Endothelial cell of umbilical vein (primary cell): ENCODE measurements at regions not wholly inside any gene's neighbourhood (a gene's known extent, or its start where the extent isn't known, plus 50 kb on each side); places are given as distances from the start of the nearest gene placed in this dataset.

Experiments used
- BruUV-seq: library from RNA; stranded (reverse); fragments of 400-500 nt; replicated peaks from 2 replicates; lab custom pipeline; 2021; lab: Mats Ljungman, UMichigan
- CTCF ChIA-PET: fragments of 300-600, 350-600 bp; sonication (Branson Sonifier 250); formaldehyde crosslinking; loops from one replicate; lab custom pipeline; 2021; ENCODE audit warnings: antibody characterized with exemption, inconsistent platforms; lab: Charles Lee
- POLR2A ChIA-PET: fragments of 300-600, 350-600 bp; sonication (Branson Sonifier 250); formaldehyde crosslinking; loops from one replicate; lab custom pipeline; 2021; ENCODE audit warnings: antibody characterized with exemption, inconsistent platforms; lab: Charles Lee
- DNase-seq: peaks from one replicate; pipeline ENCODE4 v3.0.0-alpha.2; 2011; ENCODE audit warnings: low read depth, low spot score
- FAIRE-seq: peaks from 2 replicates; lab custom pipeline; 2011; peaks lifted over from hg19 to GRCh38; lab: Jason Lieb, UNC
- H2AFZ ChIP-seq: 2 replicates; pipeline ENCODE4 v1.6.0; 2012; ENCODE audit warnings: low read depth, low read length, control low read depth, inconsistent platforms
- H3K27ac ChIP-seq: 2 replicates; pipeline ENCODE4 v1.5.1; 2011; ENCODE audit warnings: low read depth, mild to moderate bottlenecking, control low read depth, low read length, moderate library complexity; ENCODE audit not compliant: insufficient read depth
- H3K27me3 ChIP-seq, 2 experiments: 2 replicates each; pipeline versions ENCODE4 v1.6.0 to v1.6.1; 2011; ENCODE audit warnings: low read length in 2 of 2, mixed read lengths in 1 of 2; ENCODE audit not compliant: control insufficient read depth in 2 of 2, insufficient read depth in 2 of 2
- H3K36me3 ChIP-seq, 2 experiments: 2 replicates in 1 of 2; 3 replicates in 1 of 2; pipeline ENCODE4 v1.5.1; 2011; ENCODE audit warnings: low read length in 2 of 2, mild to moderate bottlenecking in 1 of 2, moderate library complexity in 1 of 2; ENCODE audit not compliant: control insufficient read depth in 2 of 2, insufficient read depth in 2 of 2; ENCODE audit errors: extremely low read depth in 1 of 2
- H3K4me1 ChIP-seq: 3 replicates; pipeline ENCODE4 v1.5.1; 2011; ENCODE audit warnings: mild to moderate bottlenecking, low read length; ENCODE audit not compliant: control insufficient read depth, insufficient read depth; ENCODE audit errors: extremely low read depth
- H3K4me2 ChIP-seq: 2 replicates; pipeline ENCODE4 v1.6.1; 2011; ENCODE audit warnings: low read length, control low read depth, mixed read lengths; ENCODE audit not compliant: insufficient read depth
- H3K4me3 ChIP-seq, 3 experiments: fragments of 200-600 bp in 1 of 3; sonication (generic), shearing (Covaris generic) in 1 of 3; replicated peaks in 1 of 3; 2 replicates each; pipeline ENCODE4 v1.5.1; 2011 to 2016; ENCODE audit warnings: control low read depth in 3 of 3, low read length in 3 of 3, mild to moderate bottlenecking in 2 of 3, inconsistent platforms in 1 of 3, low read depth in 1 of 3, moderate library complexity in 1 of 3; ENCODE audit not compliant: insufficient read depth in 1 of 3
- H3K79me2 ChIP-seq: 2 replicates; pipeline ENCODE4 v1.6.0; 2012; ENCODE audit warnings: low read length, inconsistent platforms; ENCODE audit not compliant: control insufficient read depth, insufficient read depth
- H3K9ac ChIP-seq: replicated peaks from 2 replicates; pipeline ENCODE3; 2011; ENCODE audit warnings: low read length, control low read depth; ENCODE audit not compliant: insufficient read depth; ENCODE audit errors: extremely low read depth
- H3K9me1 ChIP-seq: replicated peaks from 3 replicates; pipeline ENCODE4 v1.6.0; 2011; ENCODE audit warnings: mild to moderate bottlenecking, low read length; ENCODE audit not compliant: control insufficient read depth, insufficient read depth; ENCODE audit errors: extremely low read depth
- H3K9me3 ChIP-seq: replicated peaks from 2 replicates; pipeline ENCODE4 v1.5.1; 2012; ENCODE audit warnings: low read length, inconsistent platforms; ENCODE audit not compliant: control insufficient read depth, insufficient read depth
- H4K20me1 ChIP-seq: replicated peaks from 2 replicates; pipeline ENCODE3; 2011; ENCODE audit warnings: mild to moderate bottlenecking, low read length; ENCODE audit not compliant: control insufficient read depth, insufficient read depth; ENCODE audit errors: extremely low read depth
- CTCF ChIP-seq, 2 donors: IDR thresholded peaks; 1 replicate in 1 of 2; 2 replicates in 1 of 2; pipeline ENCODE4 v1.5.1; 2011; ENCODE audit warnings: low read length in 2 of 2, mild to moderate bottlenecking in 2 of 2, moderate library complexity in 2 of 2, control low read depth in 1 of 2, inconsistent platforms in 1 of 2, low read depth in 1 of 2; ENCODE audit not compliant: insufficient read depth in 1 of 2; ENCODE audit errors: extremely low read depth in 1 of 2
- EZH2 ChIP-seq: IDR thresholded peaks from 2 replicates; pipeline ENCODE4 v1.6.1; 2012; ENCODE audit warnings: borderline replicate concordance, low read depth, mild to moderate bottlenecking, moderate library complexity, low read length, inconsistent platforms; ENCODE audit not compliant: severe bottlenecking
- FOS ChIP-seq: IDR thresholded peaks from 2 replicates; pipeline ENCODE4 v1.6.1; 2011; ENCODE audit warnings: mild to moderate bottlenecking, low read length, moderate library complexity, borderline replicate concordance; ENCODE audit not compliant: insufficient read depth
- GATA2 ChIP-seq: IDR thresholded peaks from 2 replicates; pipeline ENCODE4 v1.7.0; 2011; ENCODE audit warnings: low read depth, mild to moderate bottlenecking, moderate library complexity, mixed read lengths, low read length; ENCODE audit not compliant: insufficient read length, insufficient read depth
- JUN ChIP-seq: IDR thresholded peaks from 2 replicates; pipeline ENCODE4 v1.6.1; 2011; ENCODE audit warnings: borderline replicate concordance, low read depth; ENCODE audit not compliant: insufficient read length, insufficient read depth
- MYC ChIP-seq: IDR thresholded peaks from one replicate; pipeline ENCODE4 v1.6.1; 2011; ENCODE audit warnings: mild to moderate bottlenecking, low read depth, low read length
- POLR2A ChIP-seq: IDR thresholded peaks from 2 replicates; pipeline ENCODE4 v1.6.1; 2012; ENCODE audit warnings: low read depth, mild to moderate bottlenecking, control low read depth, low read length
- POLR2AphosphoS5 ChIP-seq: IDR thresholded peaks from 2 replicates; pipeline ENCODE4 v1.6.1; 2012; ENCODE audit warnings: low read depth, mild to moderate bottlenecking, control low read depth, low read length, moderate library complexity; ENCODE audit not compliant: insufficient read depth
- dilution Hi-C: fragments of 300-500 bp; cut with MboI; formaldehyde crosslinking; loops from one replicate; pipeline ENCODE4 v1.15.0; 2019; ENCODE audit warnings: low sequenced_read_pairs; ENCODE audit not compliant: extremely low pct_ligation_motif_present
- intact Hi-C: fragments of 100-400 bp; cut with micrococcal nuclease; formaldehyde crosslinking; loops from one replicate; pipeline ENCODE4 v1.10.0; 2022
- TF ChIP-seq, protein P1 (sequence below): IDR thresholded peaks from 2 replicates; pipeline ENCODE4 v1.6.1; 2011; ENCODE audit not compliant: insufficient read depth, insufficient read length

DNA sequence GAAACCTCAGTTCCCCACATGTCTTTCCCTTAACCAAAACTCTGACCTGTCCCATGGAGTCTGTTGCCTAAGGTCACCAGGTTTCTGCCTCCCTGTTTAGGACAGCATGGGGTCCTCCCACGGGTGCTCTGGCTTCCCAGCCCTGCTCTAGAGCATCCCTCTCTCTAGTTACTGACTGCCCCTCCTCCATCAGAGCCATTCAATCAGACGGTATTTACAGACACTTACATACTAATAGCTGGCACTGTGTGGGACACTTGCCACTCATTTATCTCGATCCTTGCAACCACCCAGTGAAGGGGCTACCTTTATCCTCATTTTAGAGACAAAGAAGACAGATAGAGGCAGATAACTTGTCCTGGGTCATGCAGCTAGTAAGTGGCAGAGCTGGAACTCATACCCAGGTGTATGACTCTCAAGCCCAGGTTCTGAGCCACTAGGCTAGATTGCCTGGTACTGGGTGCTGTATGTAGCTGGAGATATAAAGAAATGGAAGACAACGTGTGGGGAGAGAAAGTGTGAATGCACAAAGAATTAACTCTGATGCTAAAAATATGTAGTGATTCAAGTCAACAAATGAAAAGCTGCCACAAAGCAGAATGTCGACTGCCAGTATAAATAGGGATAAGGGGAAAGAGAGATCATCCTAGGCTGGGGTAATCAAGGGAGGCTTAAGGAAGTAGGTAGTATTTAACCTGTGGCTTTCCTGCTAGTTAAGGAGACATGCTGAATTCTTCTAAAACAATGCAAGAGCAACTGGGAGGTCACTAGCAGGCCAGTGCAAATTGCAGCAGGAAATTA is 52.5 kb upstream of the PDE8B start:
- intact Hi-C loops = no loop called here
- no peaks in the 10 kb centered on the region for H3K9me1 ChIP-seq
- DNase-seq (no peak), FAIRE-seq (no peak)
- H3K9me3 ChIP-seq = no peaks in the 10 kb centered on the region
- dilution Hi-C loops = no loop called here
- H3K4me3 ChIP-seq = no peak overlapping the region
- H3K27me3 ChIP-seq = no peaks in the 10 kb centered on the region
- no peak overlapping the region for H3K4me2 ChIP-seq
- BruUV-seq = no TSS peak
- no peak for TF ChIP-seq MYC
- TF ChIP-seq EZH2 = no peak
- TF ChIP-seq POLR2AphosphoS5 = no peak
- TF ChIP-seq FOS = no peak
- TF ChIP-seq, protein P1, sequence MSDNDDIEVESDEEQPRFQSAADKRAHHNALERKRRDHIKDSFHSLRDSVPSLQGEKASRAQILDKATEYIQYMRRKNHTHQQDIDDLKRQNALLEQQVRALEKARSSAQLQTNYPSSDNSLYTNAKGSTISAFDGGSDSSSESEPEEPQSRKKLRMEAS = no peak
- TF ChIP-seq CTCF (IDR thresholded peaks at IDR 0.05; ENCODE audit: extremely low read depth in 1 of 2, insufficient read depth in 1 of 2, low read depth in 1 of 2, low read length in 2 of 2) = no peak
- TF ChIP-seq GATA2 = no peak
- no peak for TF ChIP-seq JUN
- no peak for TF ChIP-seq POLR2A
- ChIA-PET POLR2A (no interaction called here), CTCF (interaction anchor here (0.6 to 3.0 kb wide), 2 partner anchors 12 to 87 kb away, joined by 3 to 11 read pairs; no protein-coding TSS in a partner anchor)
- H2AFZ ChIP-seq = no peak overlapping the region
- no peak overlapping the region for H3K27ac ChIP-seq
- no peaks in the 10 kb centered on the region for H3K36me3 ChIP-seq
- no peak overlapping the region for H3K9ac ChIP-seq
- H3K79me2 ChIP-seq = no peaks in the 10 kb centered on the region
- H3K4me1 ChIP-seq = no peaks in the 10 kb centered on the region
- H4K20me1 ChIP-seq = no peaks in the 10 kb centered on the region
